Embryonic facial prominence (tissue), 1 donor: ENCODE measurements at regions not wholly inside any gene's neighbourhood (a gene's known extent, or its start where the extent isn't known, plus 50 kb on each side); places are given as distances from the start of the nearest gene placed in this dataset.
"Not testable (repeated sequence)": the region's sequence is repeated elsewhere in the genome, so short reads cannot be mapped to it uniquely, and the experiment has no call there.

Experiments
- DNase-seq: peaks from one replicate; pipeline ENCODE4 v3.0.0-alpha.2; 2016; ENCODE audit errors: extremely low spot score

- DNase-seq = no peak
Measured at GRCh38 chr16:54879681-54880080, 51.0 kb upstream of the IRX5 start.

GRCh38 chr16:54878301-54878700 is 52.4 kb upstream of the IRX5 start:
- no peak for DNase-seq

DNA sequence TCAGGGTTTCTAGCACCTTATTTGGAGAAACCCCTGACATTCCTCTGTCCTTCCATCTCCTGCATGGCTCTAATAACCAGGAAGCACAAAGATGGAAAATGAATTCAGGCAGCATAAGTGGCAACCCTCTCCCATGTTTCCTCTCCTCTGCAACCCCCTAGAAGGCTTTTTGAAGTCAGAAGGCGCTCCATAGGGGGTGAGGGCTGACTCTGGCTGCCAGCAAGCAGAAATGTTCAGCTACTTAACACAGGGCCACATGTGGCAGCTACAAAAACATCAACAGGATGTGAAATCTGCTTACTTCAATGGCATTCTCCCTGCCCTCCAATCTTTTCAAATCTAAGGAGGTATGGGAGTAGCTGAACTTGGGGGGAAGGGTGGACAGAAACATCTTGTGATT is 55.2 kb upstream of the IRX5 start:
- DNase-seq = no peak

DNA sequence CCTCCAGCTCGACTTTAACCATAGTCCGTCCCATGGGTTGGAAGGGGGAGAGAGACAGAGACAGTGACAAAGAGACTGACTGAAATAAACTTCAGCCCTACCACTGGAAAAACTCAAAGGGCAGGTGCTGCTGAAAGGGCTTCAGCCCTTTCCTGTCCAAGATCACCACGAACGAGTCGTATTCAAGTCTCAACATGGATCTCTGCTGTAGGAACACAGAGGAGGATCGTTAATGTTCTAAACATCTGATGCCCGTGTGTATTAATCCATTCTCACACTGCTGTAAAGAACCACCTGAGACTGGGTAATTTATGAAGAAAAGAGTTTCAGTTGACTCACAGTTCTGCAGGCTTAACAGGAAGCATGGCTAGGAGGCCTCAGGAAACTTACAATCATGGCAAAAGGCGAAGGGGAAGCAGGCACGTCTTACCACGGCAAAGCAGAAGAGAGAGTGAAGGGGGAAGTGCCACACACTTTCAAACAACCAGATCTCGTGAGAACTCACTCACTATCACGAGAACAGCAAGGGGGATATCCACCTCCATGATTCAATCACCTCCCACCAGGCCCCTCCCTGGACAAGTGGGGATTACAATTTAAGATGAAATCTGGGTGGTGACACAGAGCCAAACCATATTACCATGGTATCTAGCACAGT is 56.8 kb upstream of the IRX5 start:
- DNase-seq = not testable (repeated sequence)

DNA sequence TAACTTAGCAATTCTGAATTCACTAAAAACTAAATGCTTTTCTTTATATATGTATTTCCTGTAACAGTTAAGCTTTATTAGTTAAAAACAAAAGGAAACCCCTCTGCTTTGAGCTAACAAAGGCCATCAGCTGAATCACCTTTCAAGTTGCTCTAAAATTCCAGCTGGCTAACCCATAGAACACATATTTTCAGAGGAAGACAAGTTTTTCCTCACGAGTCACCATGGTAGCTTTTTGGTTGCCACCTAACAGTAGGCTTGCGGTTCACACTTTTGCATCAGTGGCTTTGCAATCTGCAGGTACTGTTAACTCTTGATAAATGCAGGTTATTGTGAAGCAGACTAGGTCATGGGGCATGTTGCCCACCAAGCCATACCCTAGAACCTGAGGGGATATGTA is 57.6 kb upstream of the IRX5 start:
- no peak for DNase-seq

GRCh38 chr16:54870151-54870550 is 60.5 kb upstream of the IRX5 start:
- no peak for DNase-seq

- no peak for DNase-seq
Measured at GRCh38 chr16:54867302-54867832, 63.3 kb upstream of the IRX5 start.

- no peak for DNase-seq
Measured at GRCh38 chr16:54862529-54862928, 68.1 kb upstream of the IRX5 start.

DNA sequence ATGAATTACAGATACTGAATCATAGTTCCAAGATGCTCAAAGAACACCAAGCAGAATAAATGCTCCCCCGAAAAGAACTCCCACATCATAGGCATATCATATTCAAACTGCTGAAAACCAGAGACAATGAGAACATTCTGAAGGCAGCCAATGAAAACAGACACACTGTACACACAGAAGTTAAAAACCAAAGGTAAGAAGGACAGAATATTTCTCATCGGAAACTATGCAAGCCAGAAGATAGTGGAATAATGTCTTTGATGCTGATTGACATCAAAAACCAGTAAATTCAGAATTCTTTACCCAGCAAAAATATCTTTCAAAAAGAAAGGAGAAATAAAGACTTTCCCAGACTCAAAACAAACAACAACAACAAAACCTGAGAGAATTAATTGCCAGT is 73.8 kb upstream of the IRX5 start:
- DNase-seq = no peak

DNA sequence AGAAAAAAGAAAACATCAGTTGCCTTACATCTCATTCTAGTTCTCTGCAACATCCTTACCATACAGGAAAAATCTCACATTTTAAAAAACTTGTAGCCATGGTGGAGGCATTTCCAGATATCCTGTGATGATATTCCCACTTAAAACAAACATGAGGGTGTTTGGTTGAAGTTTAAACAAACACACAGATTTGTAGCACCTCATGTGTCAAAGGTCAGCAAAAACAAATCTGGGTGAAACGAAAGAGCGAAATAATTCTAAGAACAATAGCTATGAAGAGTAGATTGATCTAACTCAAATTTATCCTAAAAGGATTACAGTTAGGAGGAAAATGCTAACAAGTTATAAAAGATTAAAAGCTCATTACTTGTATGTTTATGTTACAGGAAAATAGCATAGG is 83.1 kb upstream of the IRX5 start:
- no peak for DNase-seq

- DNase-seq = peak; percentile 36
Measured at GRCh38 chr16:54847207-54847606, 83.5 kb upstream of the IRX5 start.

- DNase-seq = no peak
Measured at GRCh38 chr16:54846766-54847165, 83.9 kb upstream of the IRX5 start.

GRCh38 chr16:54843424-54843750 is 87.3 kb upstream of the IRX5 start:
- DNase-seq = no peak

DNA sequence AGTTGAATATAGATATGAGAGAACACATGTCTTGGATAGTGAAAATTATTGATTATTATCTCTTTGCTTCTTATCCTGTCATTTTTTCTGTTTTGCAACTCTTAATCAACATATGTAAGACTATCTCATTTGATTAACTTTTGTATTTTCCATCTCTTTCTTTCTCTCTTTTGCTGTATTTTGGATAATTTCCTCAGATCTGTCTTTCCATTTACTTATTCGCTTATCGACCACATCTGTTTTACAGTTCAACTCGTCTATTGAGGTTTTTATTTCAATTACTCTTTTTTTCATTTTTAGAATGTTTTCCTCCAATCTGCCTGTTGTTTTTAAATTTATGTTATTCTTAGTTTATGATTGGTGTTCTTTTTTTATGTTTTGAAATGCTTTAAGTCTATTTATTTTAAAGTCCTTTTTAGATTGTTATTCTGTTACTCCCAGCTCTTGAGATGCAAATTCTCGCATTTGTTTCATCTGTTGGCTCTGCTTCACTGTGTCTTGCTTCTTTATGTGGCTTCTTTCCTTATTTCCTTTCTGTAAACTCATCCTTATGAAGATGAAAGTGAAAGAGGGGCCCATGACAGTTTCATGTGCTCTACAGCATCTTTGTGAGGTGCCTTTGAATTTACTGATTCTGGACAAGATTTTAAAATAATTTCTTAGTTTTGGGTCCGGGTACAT is 87.8 kb upstream of the IRX5 start:
- no peak for DNase-seq

- DNase-seq = no peak
Measured at GRCh38 chr16:54829691-54830090, 101.0 kb upstream of the IRX5 start.

DNA sequence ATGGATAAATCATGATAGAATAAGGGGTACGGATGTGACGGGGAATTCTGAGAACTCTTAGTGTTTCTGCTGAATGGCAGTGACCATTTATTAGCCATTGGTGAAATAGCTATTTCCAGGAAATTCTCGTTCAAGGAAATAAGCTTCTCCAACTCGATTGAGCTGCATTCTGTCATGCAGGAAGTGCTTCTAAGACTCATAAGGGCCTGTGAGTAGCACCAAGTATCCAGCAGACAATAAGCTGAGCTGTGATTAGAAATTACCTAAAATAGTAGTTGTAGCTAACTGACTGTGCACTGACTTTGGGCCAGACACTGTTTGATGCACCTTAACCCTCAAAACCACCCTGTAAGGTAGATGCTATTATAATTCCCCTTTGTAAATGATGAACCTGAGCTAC is 107.8 kb upstream of the IRX5 start:
- DNase-seq = no peak

GRCh38 chr16:54822492-54822891 is 108.2 kb upstream of the IRX5 start:
- no peak for DNase-seq

GRCh38 chr16:54821731-54822130 is 108.9 kb upstream of the IRX5 start:
- DNase-seq = no peak

DNA sequence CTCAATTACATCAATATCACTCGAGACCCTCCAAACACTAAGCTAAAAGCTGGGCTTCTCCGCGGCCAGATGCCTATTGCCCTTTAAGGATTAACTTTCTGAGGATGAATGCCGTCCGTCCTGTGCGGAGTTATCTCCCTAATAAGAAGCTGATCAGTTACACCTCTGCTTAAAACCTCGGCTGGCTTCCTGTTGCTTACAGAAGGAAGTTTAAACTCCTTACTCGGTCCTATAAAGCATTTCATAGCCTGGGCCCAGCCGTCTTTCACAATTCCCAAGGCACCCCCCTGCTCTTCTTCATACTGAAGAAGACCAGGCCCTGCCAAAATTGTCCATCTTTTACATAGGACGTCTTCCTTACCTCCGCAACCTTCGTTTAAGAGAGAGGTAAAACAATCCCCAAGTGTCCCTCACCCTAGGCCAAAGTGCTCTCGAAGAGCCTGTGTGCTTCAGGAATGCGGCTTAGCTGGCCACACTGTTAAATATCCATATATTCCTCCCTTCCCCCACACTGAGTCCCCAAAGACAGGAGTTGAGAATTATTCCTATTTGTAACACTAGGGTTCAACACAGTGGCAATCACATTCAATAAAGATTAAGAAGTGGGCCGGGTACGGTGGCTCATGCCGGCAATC is 112.6 kb upstream of the IRX5 start:
- DNase-seq = no peak

GRCh38 chr16:54817432-54817831 is 113.2 kb upstream of the IRX5 start:
- no peak for DNase-seq

- no peak for DNase-seq
Measured at GRCh38 chr16:54816471-54816870, 114.2 kb upstream of the IRX5 start.

DNA sequence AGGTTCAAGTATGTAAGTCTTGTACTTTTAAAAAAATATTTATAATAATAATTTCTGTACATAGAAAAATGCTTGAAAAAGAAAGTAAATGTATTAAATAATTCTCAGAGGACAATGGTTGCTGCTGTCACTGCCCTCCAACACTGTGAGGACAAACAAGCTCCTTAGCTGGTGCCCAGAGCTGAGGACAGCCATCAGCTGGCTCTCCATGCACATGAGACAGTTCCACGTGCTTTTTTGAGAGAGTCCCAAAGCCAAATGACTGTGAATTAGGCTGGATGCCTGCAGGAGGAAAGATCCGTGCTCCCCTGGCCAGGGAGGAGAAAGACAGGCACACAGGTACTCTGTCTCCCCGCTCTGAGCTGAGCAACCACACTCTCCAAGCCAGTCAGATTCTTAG is 115.5 kb upstream of the IRX5 start:
- DNase-seq = no peak

DNA sequence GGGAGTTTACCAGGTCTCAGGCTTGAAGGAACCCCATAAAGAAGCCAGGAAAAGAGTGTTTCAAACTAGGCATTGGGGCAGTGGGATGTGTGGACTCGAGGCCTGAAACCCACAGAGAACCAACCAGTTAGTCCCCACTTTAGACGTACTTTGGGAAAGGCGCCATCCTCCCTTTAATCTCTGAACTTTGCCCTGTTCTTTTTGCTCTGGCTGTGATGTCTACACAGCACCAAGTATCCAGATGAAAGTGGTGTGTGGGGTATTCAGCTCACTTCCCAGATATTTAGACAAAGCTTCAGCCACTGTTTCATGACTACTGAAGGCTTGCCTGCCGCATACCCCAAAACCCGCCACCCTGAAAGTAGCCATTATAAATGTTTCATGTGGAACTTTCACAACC is 116.9 kb upstream of the IRX5 start:
- DNase-seq = no peak
